ENCODE measurements at regions not wholly inside any gene's neighbourhood (a gene's known extent, or its start where the extent isn't known, plus 50 kb on each side); places are given as distances from the start of the nearest gene placed in this dataset.

DNA sequence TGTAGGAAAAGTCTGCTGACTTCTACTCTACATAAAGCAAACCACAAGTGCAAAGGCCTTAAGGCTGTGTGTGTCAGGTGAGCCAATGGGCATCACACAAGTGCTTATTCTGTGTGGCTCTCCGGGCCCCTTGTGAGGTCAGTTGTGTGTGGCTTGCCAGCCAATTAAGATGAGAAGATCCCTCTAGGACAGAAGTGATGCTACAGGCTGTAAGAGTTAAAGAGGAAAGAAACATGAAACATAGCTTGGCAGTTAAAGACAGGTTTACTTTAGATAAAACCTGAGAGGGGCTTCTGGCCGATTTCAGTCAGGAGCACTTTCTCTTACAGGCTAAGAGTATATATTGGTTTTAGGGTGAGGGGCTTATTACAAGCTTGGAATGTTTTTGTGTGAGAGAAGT is 242.4 kb downstream of the NFATC2 start:
- no peak overlapping the region for H3K4me2 ChIP-seq (ENCODE audit: low read depth, low read length)
- no CpG with 5 or more reads among the region's 2 CpGs for WGBS, 2 experiments (ENCODE audit: extremely low coverage in 2 of 2, insufficient read length in 1 of 2)
- no peak overlapping the region for H3K9ac ChIP-seq (ENCODE audit: low read depth, low read length)
- H3K56ac ChIP-seq (ENCODE audit: extremely low read depth, insufficient read depth, low read length): no peak overlapping the region
- no peak overlapping the region for H3K18ac ChIP-seq (ENCODE audit: low read depth, low read length)
- no peaks in the 10 kb centered on the region for H3K9me1 ChIP-seq (ENCODE audit: insufficient read depth, low read length)
- no TSS peak for BruUV-seq (replicated peaks)
- H2BK120ac ChIP-seq (ENCODE audit: low read depth, low read length): no peak overlapping the region
- no peak overlapping the region for H3K4me3 ChIP-seq (ENCODE audit: insufficient read depth, low read depth, low read length)
- dilution Hi-C loops (cut with HindIII; ENCODE audit: low sequenced_read_pairs, unreplicated experiment) (no loop called here), intact Hi-C loops (cut with micrococcal nuclease) (no loop called here), in situ Hi-C loops (cut with MboI; ENCODE audit: low sequenced_read_pairs) (no loop called here)
- no peak overlapping the region for H4K5ac ChIP-seq (ENCODE audit: low read depth, low read length)
- no peak overlapping the region for H3K14ac ChIP-seq (replicated peaks; ENCODE audit: low read depth, low read length)
- no peak overlapping the region for H3K27ac ChIP-seq (ENCODE audit: insufficient read depth, low read length)
- DNase-seq: no peak
- H3K4me1 ChIP-seq (ENCODE audit: control insufficient read depth, insufficient read depth, low read length): no peaks in the 10 kb centered on the region
- no peak for ATAC-seq (ENCODE audit: low read depth)
- no peak overlapping the region for H2AK5ac ChIP-seq (ENCODE audit: low read depth, low read length)
- ChIA-PET CTCF (no interaction called here), POLR2A (ENCODE audit: unreplicated experiment) (interaction anchor here (0.5 kb wide), 1 partner anchor 507 kb away, joined by 5 read pairs; no protein-coding TSS in a partner anchor)
- no peak overlapping the region for H3K23ac ChIP-seq (ENCODE audit: low read depth, low read length)
- H2AK9ac ChIP-seq (replicated peaks; ENCODE audit: low read depth, low read length, poor library complexity): no peak overlapping the region
- H4K20me1 ChIP-seq (ENCODE audit: insufficient read depth, low read length): no peaks in the 10 kb centered on the region
- H4K91ac ChIP-seq (ENCODE audit: insufficient read depth, low read depth, low read length): no peak overlapping the region
- H3K9me3 ChIP-seq (ENCODE audit: control insufficient read depth, insufficient read depth, low read length): peaks cover 6% of the 10 kb centered on the region
- no peak overlapping the region for H2BK20ac ChIP-seq (ENCODE audit: low read depth, low read length)
- H2BK5ac ChIP-seq (ENCODE audit: low read depth, low read length, poor library complexity, severe bottlenecking): no peak overlapping the region
- no peak for TF ChIP-seq RCOR1 (IDR thresholded peaks at IDR 0.05; ENCODE audit: insufficient replicate concordance, low read length)
- H2AFZ ChIP-seq (replicated peaks; ENCODE audit: low read length, poor library complexity): no peak overlapping the region
- H3K36me3 ChIP-seq (ENCODE audit: control insufficient read depth, insufficient read depth, low read length): no peaks in the 10 kb centered on the region
- H3K4ac ChIP-seq (ENCODE audit: low read depth, low read length): no peak overlapping the region
- no peak overlapping the region for H4K8ac ChIP-seq (ENCODE audit: low read depth in 2 of 2, low read length in 2 of 2)
- no peak overlapping the region for H2BK15ac ChIP-seq (ENCODE audit: low read depth, low read length)
- H3K27me3 ChIP-seq (ENCODE audit: control insufficient read depth, insufficient read depth, low read length): peaks cover 10% of the 10 kb centered on the region; the same call in 1 of the 2 replicates
- H3K79me1 ChIP-seq (ENCODE audit: low read depth in 1 of 2, low read length in 2 of 2): no peaks in the 10 kb centered on the region

Data from IMR-90 (cell line).